ENCODE measurements at regions not wholly inside any gene's neighbourhood (a gene's known extent, or its start where the extent isn't known, plus 50 kb on each side); places are given as distances from the start of the nearest gene placed in this dataset.

DNA sequence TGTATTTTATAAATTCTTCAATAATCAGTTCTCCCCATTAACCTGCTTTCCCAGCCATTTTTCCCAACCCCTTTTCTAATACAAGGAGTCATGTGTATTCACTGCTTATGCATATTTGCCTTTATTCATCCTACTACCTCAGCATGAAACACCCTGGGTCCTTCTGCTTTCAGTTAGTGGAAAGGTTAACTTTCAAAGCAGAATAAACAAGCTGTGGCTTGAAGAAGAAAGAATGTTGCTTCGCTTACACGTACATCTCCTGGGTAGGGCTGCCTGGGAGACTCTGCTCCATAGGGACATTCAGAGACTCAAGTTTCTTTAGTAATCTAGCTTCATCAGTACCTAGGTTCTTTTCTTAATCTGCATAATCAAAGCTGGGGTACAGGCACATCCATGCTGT is 567.8 kb upstream of the SLC10A2 start:
- TF ChIP-seq POLR2A (IDR thresholded peaks at IDR 0.05) (no peak), CTCF (IDR thresholded peaks at IDR 0.05) (no peak)

Measured in thyroid gland (tissue), 4 donors.